GM18519 (cell line): ENCODE measurements at regions not wholly inside any gene's neighbourhood (a gene's known extent, or its start where the extent isn't known, plus 50 kb on each side); places are given as distances from the start of the nearest gene placed in this dataset.
A peak's percentile ranks its signal among the peaks of the same experiment; 100 is the strongest.
"Not testable (repeated sequence)": the region's sequence is repeated elsewhere in the genome, so short reads cannot be mapped to it uniquely, and the experiment has no call there.

ENCODE experiments used
- ATAC-seq: cut with Tn5 transposase; IDR thresholded peaks from one replicate; pipeline ENCODE4 v1.9.1; 2021; ENCODE audit warnings: mild to moderate bottlenecking, moderate library complexity; ENCODE audit not compliant: unreplicated experiment, low FRiP score

DNA sequence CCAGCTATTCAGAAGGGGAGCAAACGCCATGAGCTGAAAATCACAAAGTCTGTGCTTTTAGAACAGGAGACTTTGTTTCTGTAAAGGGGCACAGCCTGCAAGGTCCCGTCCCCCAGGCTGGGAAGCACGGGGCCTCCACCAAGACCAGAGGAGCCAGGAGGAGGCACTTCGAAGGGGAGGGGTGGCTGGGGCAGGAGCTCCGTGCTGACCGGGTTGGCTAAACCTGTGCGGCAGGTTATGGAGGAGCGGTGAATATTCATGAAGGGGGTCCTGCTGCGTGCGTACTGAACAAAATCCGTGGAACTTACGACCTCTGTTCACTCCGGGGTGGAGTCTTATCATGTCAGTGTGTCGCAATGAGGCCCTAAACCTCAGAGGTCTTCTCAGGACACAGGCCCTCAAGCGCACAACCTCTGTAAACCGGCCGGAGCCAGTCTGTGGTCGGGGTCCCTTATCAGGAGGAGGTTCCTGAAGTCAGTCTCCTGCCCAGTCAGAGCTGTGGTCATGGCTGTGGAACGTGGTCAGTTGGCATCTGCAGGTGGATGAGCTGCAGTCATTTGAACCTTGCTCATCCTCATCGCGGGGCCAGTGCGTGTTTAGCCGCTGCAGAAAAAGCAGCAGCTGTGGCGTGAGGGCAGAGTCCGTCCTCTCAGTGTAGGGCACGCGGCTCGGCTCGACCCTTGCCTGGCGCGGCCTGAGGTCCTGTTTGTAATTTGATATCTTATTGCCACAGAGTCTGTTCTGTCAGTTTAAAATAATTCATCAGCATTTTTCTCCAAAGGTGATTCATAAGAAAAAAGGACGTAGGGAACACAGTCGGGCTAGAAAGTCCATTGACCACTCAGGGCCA is 5507.7 kb upstream of the TPTE start:
- ATAC-seq = not testable (repeated sequence)

DNA sequence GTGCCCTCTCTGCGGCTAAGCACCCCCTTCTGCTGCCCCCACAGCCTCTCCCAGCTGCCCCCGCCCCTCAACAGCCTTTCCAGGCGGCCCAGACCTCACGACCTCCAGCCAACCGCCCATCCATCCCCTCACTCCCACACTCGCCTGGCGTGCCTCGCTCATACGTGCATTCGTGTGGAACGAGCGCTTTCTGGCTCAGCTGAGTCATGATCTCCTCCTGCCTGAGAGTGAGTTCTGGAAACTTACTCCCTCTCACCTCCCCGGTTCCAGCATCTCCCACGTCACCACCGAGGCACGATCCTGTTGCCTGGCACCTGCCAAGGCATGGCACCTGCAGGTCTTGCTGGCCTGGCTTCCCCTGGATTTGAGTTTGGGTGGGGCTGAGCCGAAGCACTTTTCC is 5506.2 kb upstream of the TPTE start:
- ATAC-seq = not testable (repeated sequence)

DNA sequence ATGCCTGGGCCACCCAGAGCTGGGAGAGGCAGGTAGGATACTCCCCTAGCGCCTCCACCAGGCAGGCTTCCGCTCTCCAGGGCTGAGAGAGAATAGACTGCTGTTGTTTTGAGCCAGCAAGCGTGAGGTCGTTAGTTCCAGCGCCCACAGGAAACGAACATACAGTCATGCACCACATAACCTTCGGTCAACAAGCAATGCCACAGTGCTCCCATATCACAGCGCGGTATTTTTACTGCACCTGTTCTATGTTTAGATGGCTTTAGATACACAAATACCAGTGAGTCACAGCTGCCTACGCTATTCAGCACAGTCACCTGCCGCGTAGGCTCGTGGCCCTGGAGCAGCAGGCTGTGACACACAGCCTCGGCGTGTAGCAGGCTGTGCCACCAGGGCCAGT is 5502.3 kb upstream of the TPTE start:
- peak; percentile 50 for ATAC-seq

DNA sequence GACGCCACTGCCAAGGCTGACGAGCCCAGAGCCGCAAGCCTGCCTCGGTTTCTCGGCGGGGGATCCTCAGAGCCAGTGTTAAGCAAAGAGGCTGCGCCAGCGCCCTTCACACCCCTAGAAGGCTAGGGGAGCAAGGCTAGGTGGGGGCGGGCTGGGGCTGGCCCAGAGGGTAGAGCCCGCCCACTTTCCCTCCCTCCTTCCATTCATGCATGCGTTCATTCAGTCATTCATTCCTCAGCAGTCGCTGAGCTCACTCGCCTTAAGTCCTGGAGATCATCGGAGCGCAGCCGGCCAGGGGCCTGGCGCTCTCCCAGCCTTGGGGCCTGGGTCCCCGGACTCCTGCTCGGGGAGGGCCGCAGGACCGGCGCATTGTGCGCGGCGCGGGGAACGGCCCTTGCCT is 5499.6 kb upstream of the TPTE start:
- not testable (repeated sequence) for ATAC-seq

DNA sequence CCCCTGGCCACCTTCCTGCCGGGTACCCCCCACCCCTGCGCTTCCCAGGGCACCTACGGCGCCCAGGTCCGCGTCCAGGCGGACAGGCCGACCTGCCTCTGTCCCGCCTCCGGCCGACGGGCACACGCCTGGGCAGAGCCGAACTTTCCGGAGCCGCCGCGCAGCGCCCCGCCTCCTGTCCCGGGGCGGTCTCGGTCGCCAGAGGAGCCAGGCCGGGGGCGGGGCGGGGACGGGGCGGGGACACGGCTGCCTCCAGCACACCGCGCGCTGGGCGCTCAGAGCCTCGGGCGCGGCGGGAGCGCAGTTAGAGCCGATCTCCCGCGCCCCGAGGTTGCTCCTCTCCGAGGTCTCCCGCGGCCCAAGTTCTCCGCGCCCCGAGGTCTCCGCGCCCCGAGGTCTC is 5499.1 kb upstream of the TPTE start:
- not testable (repeated sequence) for ATAC-seq

DNA sequence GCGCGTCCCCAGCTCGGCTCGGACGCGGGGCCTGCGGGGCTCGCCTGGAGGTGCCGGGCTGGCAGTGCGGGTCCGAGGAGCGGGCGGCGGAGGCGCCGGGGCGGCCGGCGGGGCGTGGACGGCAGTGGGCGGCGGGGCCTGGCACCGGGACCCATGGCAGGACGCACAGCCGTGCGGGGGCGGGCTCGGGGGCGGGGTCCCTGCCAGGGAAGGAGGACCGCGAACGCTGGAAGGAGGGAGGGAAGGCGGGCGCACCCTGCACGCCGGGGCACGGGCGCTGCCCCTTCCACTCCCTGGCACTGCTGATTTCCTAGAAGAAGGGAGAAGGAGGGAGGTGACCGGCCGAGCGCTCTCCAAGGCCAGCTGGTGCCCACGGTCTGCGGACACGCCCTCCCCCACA is 5498.6 kb upstream of the TPTE start:
- not testable (repeated sequence) for ATAC-seq

DNA sequence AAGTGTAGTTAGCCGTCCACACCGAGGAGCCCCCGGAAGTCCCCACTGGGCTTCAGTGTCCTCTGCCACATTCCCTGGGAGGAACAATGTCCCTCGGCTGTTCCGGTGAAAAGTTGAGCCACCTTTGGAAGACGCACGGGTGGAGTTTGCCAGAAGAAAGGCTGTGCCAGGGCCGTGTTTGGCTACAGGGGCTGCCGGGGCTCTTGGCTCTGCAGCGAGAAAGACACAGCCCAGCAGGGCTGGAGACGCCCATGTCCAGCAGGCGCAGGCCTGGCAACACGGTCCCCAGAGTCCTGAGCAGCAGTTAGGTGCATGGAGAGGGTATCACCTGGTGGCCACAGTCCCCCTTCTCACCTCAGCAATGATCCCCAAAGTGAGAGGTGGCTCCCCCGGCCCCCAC is 5486.2 kb upstream of the TPTE start:
- ATAC-seq = not testable (repeated sequence)

DNA sequence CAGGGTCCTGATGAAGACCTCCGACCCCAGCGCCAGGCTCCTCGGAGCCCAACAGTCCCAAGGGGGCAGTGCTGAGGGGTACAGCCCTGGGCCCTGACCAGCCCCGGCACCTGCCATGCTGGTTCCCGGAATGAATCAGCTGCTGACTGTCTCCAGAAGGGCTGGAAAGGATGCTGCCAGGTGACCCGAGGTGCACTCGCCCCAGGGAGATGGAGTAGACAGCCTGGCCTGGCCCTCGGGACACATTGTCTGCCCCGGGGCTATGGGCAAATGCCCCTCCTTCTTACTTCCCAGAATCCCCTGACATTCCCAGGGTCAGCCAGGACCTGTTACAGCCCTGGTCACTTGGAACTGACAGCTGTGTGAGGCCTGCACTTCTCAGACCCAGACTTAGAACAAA is 5485.8 kb upstream of the TPTE start:
- not testable (repeated sequence) for ATAC-seq

DNA sequence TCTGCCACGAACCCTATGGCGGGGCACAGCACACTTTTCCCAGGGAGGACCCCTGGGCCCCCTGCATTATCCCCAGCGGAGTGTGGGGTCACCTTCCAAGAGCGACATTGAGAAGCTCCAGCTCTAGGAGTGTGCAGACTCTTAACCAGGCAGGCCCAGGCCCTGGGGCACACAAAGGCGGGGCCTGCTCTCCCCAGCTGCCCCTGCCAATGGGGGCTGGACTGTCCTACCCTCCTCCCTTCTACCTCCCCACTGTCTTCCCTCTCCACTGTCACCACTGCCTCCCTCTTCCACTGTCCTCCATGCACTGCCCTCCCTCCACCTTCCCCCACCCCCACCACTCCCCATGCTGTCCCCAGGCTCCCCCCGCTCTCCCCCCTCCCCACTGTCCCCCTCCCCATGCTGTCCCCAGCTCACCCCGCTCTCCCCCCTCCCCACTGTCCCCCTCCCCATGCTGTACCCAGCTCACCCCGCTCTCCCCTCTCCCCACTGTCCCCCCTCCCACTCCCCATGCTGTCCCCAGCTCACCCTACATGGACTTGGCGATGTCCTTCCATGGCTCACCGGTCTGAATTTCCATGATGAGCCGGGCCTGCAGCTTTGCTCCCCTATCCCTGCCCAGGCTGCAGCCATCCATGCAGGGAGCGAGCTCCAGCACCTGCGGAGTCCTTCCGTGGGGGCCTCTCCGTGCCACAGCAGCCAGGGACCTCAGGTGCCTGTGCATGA is 5483.6 kb upstream of the TPTE start:
- not testable (repeated sequence) for ATAC-seq

DNA sequence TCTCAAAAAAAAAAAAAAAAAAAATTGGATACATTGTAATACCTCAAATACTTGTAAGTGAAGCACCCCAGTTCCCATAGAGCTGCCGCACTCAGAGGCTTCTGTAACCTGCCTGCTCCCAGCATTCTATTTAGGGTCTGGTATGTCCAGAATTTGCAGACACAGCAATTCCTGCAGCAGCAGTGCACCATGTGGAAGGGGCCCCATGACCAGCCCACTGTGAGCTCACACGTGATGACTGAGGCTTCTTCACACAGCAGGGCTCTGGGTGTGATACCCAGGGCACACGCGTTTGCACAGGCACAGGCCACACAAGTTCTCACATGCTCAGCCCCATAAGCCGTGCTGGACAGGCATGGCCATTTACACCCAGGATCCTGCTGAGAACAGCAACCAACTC is 5481.5 kb upstream of the TPTE start:
- ATAC-seq = not testable (repeated sequence)

DNA sequence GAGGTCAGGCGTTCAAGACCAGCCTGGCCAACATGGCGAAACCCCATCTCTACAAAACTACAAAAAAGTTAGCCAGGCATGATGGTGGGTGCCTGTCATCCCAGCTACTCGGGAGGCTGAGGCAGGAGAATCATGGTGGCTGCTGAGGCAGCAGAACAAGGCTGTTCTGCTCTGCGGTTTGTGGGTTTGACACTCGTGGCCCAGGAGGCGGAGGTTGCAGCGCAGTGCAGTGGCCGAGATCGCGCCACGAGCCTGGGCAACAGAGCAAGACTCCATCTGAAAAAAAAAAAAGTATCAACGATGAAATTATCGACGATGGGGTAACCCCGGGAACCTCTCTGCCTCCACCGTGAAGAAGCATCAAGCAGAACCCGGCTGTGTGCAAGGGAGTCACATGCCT is 5478.8 kb upstream of the TPTE start:
- not testable (repeated sequence) for ATAC-seq

DNA sequence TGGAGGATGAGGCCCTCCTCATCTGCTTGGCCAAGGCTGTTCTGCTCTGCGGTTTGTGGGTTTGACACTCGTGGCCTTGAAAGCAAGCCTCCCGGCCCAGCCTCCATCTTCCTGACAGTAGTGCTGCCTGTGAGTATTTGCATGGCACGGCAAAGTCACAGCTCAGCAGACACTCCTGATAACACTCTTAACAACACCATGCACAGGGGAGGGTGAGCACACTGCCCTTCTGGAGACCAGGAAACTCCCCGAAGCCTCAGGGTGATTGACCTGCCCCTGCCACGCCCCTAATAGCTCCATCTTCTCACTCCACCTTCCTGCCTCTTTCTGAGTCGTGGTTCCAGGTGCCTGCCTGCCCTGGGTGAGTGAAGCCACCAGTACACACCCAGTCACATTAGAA is 5476.6 kb upstream of the TPTE start:
- not testable (repeated sequence) for ATAC-seq

DNA sequence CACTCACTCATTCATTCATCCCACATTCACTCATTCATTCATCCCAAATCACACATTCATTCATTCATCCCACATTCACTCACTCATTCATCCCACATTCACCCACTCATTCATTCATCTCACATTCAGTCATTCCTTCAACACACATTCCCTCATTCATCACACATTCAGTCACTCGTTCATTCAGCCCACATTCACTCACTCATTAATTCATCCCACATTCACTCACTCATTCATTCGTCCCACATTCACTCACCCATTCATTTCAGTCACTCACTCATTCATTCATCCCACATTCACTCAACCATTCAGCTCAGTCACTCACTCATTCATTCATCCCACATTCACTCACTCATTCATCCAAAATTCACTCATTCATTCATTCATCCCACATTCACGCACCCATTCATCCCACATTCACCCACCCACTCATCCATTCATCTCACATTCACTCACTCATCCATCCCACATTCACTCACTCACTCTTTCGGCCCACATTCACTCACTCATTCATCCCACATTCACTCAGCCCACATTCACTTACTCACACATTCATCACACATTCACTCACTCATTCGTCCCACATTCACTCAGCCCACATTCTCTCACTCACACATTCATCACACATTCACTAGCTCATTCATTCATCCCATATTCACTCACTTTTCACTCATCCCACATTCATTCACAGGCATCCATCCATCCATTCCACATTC is 5469.9 kb upstream of the TPTE start:
- ATAC-seq = not testable (repeated sequence)

DNA sequence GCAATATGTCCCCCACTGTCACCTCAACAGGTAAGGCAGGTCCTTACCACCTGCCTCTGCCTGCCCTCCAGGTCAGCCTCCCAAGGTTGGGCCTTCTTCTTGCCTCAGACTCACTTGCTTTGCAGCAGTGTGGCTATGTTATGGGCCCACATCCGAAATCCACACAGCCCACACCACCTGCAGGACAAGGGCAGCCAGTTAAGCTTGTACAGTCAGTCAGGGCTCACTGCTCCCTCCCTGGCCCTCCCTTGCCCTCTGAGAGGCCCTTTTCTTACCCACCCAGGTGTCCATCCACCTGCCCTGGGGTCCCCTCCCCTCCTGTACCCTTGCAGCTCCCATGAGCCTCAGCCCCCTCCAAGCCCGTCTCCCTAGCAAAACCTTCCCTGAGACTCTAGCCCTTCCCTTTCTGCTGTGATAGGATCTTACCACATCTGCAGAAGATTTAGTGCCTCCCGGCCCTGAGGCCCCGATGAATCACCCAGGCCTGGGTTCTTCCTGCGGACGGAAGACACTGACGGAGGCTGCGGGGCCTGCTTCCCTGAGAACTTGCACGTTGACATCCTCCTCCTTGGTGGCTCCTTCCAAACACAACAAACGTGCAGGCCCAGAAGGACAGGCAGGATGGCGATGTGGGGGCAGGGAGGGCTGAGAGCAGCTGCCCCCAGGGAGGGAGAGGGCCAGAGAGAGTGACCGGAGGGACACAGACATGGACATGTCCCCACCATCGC is 5466.2 kb upstream of the TPTE start:
- ATAC-seq = not testable (repeated sequence)

DNA sequence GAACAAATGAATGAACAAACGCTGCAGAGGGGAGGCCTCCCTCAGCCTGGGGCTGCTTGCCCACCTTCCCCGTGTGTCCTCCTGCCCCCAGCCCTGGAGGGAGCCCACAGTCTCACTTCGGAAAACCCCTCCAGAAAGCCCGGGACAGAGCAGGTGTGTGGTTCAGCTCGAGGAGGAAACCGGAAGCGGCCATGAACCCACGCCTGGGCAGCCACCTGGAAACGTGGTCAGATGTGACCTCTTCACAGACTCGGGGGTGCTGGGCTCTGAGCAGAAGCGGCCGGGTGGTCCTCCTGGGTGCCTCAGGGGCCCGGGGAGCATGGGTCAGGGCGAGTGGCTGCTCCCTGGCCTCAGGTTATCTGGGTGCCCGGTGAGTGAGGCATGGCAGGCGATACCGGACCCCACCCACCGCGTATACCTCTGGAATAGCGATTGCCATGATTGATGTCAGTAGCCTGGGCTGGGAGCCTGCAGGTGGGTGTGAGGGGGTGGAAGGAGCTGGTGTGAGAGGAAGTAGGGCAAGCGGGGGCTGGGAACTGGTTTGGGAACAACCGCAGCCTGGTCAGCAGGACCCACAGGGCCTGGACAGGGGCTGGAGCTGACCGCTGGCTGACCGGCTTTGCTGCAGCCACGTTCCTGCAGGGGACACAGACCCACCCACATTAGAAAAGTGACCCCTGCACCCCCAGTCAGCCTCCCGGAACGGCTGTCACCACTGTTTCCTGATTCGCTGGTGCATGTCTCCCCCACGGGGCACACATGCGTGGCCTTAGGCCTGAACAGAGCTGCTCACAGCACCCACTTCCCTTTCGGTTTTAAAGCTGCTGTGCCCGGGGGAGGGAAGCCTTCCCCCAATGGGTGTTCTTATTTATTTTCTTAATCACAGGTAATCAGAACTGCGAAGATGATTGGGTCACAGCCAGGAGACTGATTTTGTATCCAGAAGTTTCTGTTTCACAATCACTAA is 5465.1 kb upstream of the TPTE start:
- ATAC-seq = not testable (repeated sequence)

DNA sequence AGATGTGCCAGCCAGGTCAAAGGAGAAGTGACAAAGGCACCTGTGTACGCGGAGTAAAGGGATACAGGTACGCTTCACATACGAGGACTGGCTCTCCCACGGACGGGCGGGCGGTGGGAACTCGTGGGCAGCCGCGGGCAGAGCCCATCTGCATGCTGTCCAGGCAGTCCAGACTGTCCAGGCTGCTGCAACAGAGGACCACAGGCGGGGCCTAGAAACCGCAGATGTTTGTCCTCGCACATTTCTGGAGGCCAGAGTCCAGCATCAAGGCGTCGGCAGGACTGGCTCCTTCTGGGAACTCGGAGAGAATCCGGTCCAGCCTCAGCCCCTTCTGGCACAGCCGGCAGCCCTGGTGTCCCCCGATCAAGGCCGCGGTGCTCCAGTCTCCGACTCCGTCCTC is 5464.3 kb upstream of the TPTE start:
- not testable (repeated sequence) for ATAC-seq

DNA sequence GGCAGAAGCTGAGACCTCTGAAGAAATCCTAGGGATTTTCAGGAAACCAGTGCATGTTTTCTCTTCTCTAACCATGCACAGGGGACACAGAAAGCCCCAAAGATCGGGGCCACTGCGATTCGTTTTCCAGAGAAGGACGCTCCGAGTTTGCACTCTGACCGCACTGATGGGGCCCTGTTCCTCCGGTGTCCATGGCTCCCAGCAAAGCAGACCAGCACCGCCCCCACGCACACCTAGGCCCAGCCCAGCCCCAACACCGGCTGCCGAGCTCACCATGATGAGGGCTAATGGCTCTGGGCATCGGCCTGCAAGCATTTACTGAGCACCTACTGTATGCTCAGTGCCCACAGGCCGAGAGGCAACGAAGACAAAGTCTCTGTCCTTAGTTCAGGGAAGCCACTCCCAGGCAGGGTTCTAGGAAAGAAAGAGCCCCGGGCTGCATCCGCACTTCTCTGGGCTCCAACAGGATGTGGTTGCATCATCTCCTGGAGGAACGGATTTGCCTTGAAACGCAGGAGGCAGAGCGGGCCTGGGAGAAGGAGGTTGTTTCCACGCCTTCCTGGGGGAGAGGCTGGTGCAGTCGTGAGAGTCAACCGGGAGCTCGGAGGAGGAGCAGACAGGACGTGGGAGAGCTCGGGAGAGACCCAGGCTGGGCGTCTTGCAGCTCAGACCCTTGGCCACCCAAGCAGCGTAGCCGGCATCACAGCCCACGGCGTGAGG is 5460.9 kb upstream of the TPTE start:
- not testable (repeated sequence) for ATAC-seq

DNA sequence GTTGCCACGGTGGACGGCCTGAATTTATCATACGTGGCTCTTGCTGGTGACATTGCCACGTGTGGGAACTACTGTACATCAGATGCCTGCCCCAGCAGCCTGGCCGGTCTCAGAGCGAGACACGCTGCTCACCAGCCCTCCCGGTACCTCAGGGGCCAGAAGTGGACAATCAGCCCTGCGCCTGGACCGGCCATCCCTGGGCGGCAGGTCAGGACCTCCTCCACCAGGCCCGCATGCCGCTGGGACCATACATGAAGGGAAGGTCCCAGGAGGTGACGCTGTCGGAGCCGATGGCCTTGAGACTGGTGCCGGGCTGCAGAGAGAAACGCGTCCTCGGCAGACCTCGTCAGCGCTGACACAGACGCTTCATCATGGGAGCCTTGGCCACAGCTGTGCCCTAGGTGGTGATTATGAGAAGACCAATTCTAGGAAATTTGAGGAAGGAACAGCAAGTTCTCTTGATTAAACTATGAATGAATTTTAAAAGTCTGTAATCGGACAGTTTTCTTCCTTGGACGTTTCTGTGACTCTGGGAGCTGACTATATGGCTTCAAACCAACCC is 5456.7 kb upstream of the TPTE start:
- not testable (repeated sequence) for ATAC-seq
